Stomach (tissue), 4 donors: ENCODE measurements at regions not wholly inside any gene's neighbourhood (a gene's known extent, or its start where the extent isn't known, plus 50 kb on each side); places are given as distances from the start of the nearest gene placed in this dataset.

Experiments
- CTCF ChIP-seq, 7 experiments: fragments of 450-650 bp in 4 of 7; fragments of 200-600 bp in 3 of 7; sonication (generic) in 3 of 7; IDR thresholded peaks; one replicate each; pipeline ENCODE4 v1.5.1; 2016 to 2019; ENCODE audit warnings: antibody characterized with exemption in 7 of 7, control low read depth in 2 of 7, mild to moderate bottlenecking in 1 of 7
- POLR2A ChIP-seq, 4 donors: fragments of 450-650 bp; IDR thresholded peaks; one replicate each; pipeline ENCODE4 v1.6.1; 2016; ENCODE audit warnings: antibody characterized with exemption in 4 of 4, control low read depth in 2 of 4, mild to moderate bottlenecking in 1 of 4, moderate library complexity in 1 of 4
- POLR2AphosphoS5 ChIP-seq, 3 donors: sonication (generic); formaldehyde crosslinking; IDR thresholded peaks; one replicate each; pipeline ENCODE4 v1.6.1; 2016; ENCODE audit warnings: antibody characterized with exemption in 3 of 3

- TF ChIP-seq CTCF (IDR thresholded peaks at IDR 0.05) (no peak), POLR2AphosphoS5 (IDR thresholded peaks at IDR 0.05) (no peak), POLR2A (IDR thresholded peaks at IDR 0.05) (no peak)
Observed at GRCh38 chr4:106628586-106629267, 260.1 kb upstream of the GIMD1 start.
